ENCODE measurements at regions not wholly inside any gene's neighbourhood (a gene's known extent, or its start where the extent isn't known, plus 50 kb on each side); places are given as distances from the start of the nearest gene placed in this dataset.

- DNase-seq, result no peak
These were observed 571.0 kb upstream of the NOX3 start for GRCh38 chr6:156026486-156027247.

GRCh38 chr6:156024339-156024738, 568.7 kb upstream of the NOX3 start:
- DNase-seq, result no peak

- no peak for DNase-seq
These were observed 566.2 kb upstream of the NOX3 start for GRCh38 chr6:156021746-156022396.

GRCh38 chr6:156017838-156018237, 562.2 kb upstream of the NOX3 start:
- no peak for DNase-seq

DNA sequence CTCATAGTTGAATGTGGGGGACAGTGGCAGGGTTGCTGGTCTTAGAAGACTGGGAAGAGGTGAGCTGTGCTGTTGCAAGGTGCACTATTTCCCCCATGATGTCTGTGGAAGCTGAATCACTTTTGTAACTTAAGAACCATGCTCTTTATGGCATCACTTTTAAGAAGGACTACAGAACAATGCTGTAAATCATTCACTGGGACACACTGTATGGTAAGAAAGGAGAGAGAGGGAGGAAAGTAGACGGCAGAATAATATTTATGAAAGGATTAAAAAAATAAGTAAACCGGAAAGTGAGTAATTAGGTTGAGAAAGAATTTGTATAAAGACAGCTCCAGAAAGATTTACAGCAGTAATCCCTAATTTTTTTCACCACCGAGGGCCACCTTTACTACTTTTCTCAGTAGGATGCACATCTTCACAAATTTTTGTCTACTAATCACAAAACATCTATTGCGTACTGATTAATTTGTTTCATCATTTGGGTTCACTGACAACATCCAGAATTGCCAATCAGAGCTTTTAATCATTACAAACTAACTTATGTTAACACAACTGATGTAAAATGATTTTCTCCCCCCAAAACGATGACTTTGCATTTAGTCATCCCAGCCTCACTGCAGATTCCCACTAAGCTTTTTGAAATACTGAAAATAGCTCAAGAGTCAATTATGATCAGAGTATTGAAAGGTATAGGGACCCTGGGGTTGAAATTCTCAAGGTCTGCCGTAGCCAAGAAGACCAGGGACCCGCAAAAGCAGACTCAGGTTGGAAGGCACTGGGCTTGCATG, 560.7 kb upstream of the NOX3 start:
- no peak for DNase-seq

- DNase-seq, result no peak
These were observed 557.5 kb upstream of the NOX3 start for GRCh38 chr6:156013155-156013554.

DNA sequence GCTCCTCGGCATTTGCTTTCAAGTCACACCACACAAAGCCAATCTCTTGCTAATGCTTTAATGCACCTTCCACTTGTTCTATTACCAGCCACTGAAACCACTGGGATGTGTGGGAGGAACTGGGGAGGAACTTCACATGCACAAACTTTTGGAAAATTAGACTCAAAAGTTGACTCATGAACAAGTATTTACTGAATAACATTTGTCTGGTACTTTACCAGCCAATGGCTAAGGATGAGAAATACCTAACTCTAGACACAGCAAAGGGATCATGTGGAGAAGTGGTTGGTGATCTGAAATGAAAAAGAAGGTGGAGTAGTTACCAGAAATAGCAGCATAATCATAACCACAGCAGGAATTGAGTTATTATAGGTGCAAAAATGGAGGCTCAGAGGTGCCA, 554.0 kb upstream of the NOX3 start:
- DNase-seq, result no peak

DNA sequence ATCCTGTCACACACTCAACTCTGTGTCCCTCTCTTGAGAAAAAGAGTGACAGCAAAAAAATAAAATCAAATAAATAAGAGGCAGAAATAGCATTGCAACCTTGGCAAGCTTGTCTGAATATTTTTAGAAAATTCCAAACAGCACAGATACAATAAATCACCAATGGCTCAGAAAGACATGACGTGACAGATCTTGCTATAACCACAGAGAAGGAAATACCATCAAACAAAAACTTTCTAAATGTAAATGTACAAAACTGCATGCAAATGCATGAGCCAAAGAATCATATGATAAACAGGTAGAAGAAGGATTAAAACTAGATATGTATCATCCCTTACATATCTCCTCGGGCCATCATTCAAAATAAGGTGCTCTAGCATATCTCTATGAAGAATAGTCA, 549.2 kb upstream of the NOX3 start:
- DNase-seq, result no peak

GRCh38 chr6:155996151-155996550, 540.5 kb upstream of the NOX3 start:
- DNase-seq, result no peak

DNA sequence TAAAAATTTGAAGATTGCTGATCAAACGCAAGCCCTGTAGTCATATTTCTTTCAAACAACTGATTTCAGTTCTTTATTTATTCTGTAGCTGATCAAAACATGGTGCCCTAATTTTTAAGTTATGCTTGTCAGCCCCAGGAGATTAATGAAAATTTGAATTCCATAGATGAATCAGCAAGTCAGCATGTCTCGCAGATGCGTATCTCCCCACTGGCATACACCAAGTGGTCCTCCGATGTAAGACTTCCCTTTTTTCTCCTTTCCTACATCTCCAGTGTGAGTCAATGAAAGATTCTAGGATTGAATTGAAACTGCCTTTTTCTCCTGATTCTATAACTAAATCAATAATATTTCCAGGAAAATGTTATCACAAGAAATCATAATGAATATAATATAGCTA, 539.6 kb upstream of the NOX3 start:
- DNase-seq, result no peak

DNA sequence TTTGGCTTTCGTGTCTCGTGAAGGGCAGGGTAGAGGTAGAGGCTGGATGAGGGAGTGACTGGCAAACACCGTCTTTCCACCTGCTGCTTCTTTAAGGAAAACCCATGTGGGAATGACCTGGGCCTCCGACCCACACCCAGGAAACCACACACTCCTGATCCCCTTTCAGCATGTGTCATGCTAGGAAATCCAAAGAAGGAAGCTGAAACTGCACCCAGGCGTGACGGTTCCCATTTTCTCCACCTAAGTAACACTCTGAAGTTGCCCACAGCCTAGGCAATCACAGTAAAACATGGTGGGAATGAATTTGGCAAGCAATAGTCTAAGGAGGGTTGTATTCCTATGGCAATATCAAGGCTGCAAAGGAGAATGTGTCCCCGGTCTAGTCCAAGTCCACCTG, 538.4 kb upstream of the NOX3 start:
- DNase-seq, result no peak

GRCh38 chr6:155993240-155993639, 537.6 kb upstream of the NOX3 start:
- DNase-seq, result no peak

DNA sequence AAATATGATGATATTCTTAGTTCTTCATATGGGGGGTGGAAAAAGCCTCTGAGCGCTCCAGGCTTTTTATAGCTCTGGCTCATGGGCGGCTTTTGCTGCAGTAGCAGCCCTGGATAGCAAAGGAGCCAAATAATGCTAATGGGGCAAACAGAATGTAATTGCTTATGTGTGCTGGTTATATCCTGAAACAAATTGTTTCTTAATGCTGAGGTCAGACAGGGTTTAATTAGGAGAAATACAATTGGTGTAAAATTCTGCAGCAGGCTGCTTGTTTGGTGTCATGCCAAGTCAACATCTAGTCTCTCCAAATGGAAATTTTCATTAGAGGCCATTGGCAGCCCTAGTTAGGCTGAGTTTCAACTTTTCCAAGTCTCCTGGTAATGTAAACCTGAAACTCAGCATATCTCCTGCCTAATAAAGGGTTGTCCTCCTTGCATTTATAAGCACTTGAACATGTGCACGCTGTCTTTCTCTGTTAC, 530.1 kb upstream of the NOX3 start:
- DNase-seq, result no peak

GRCh38 chr6:155980768-155981079, 525.1 kb upstream of the NOX3 start:
- no peak for DNase-seq

- DNase-seq, result no peak
These were observed 524.6 kb upstream of the NOX3 start for GRCh38 chr6:155980014-155980767.

- no peak for DNase-seq
These were observed 519.9 kb upstream of the NOX3 start for GRCh38 chr6:155975506-155975905.

- no peak for DNase-seq
These were observed 519.2 kb upstream of the NOX3 start for GRCh38 chr6:155974811-155975323.

DNA sequence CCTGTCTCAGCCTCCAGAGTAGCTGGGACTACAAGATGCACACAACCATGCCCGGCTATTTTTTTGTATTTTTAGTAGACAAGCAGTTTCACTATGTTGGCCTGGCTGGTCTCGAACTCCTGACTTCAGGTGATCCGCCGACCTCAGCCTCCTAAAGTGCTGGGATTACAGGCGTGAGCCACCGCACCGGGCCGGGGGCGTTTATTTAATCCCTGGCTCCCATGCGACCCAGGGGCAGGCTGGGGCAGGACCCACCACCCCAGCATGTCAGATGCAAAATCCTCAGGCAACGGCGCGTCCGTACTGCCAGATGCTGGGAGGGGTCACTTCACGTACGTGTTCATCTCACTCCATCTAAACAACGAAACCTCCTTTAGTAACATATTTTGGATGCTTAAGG, 518.7 kb upstream of the NOX3 start:
- DNase-seq, result no peak

GRCh38 chr6:155970876-155971708, 515.5 kb upstream of the NOX3 start:
- no peak for DNase-seq

- no peak for DNase-seq
These were observed 514.8 kb upstream of the NOX3 start for GRCh38 chr6:155970472-155970871.

- DNase-seq, result no peak
These were observed 513.3 kb upstream of the NOX3 start for GRCh38 chr6:155968921-155969320.

- DNase-seq, result no peak
These were observed 511.7 kb upstream of the NOX3 start for GRCh38 chr6:155967322-155967721.

Data from NCI-H1436 treated with DMSO at 0.1 percent for 48 hours (cell line).